GM12872 (cell line): ENCODE measurements at regions not wholly inside any gene's neighbourhood (a gene's known extent, or its start where the extent isn't known, plus 50 kb on each side); places are given as distances from the start of the nearest gene placed in this dataset.

Source experiments
- CTCF ChIP-seq: IDR thresholded peaks from 3 replicates; pipeline ENCODE4 v1.5.1; 2011; ENCODE audit warnings: low read depth, mild to moderate bottlenecking, low read length, moderate library complexity; ENCODE audit not compliant: insufficient read depth

DNA sequence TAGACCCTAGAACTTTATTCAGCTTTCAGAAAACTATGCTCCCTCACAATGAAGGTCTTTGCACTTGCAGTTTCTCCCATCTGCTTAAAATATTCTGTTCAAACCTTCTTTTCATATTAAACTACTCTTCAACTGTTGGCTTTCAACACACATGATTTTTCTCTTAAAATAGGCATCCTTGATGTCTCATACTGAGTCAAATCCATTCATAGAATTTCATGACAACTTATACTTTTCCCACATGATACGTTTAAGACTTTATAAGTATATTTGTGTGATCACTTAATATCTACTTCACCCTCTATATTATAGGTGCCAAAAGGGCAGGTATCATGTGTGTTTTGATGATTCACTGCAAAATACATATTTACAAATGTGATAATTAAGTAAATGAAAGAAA, 412.5 kb downstream of the MMUT start:
- no peak for TF ChIP-seq CTCF

DNA sequence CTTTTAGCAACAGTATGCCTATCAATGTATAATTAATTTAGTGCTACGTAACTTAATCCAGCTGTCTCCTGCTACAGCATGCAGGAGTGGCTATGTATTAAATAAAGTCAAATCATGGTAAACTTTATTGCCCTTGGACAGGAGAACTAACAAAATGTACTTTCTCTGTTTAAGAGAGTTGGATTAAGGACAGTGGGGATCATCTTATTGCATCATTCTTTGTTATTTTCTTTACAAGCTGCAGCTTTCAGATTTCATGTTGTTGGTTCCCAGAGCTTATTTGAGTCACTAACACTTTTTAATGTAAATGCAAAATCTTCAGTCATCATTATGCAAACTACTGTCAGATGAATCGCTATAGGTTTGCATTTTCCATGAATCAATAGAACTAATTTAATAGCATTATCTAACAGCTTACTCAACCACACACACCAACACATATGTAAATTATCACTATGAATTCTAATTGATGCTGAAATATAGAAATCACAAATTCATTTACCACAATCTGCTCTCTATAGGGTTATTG, 424.7 kb downstream of the MMUT start:
- TF ChIP-seq CTCF: no peak

DNA sequence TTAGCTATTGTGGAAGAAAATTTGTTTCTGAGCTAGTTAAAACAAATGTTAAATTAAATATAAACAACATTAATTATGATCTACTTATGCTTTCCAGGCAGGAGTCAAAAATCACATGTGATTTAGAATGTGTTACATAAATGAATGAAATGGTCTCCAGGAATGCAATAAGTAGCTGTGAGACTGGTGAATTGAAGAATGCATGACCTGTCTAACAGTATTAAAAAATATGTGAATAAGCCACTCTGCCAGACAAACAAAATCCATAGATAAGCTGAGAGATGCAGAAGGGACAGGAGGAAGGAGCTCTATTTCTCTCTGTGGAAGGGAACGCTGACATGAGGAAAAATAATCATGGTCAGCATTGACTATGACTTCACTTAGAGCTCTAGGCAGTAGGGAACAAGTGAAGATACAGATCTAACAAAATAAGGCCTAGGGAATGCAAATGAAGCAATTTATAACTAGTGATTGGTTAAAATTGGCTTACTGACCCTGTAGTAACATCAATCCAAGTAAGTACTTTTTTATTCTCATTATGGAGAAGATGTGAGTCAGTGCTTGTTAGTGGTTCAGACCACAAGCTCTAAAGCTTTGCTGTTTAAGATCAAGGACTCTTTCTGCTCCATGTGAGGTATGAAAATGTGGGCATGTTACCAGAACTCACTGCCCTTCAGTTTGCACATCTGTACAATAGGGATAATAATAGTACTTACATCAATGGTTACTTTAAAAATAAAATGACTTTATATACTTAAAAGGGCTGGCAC, 432.6 kb downstream of the MMUT start:
- no peak for TF ChIP-seq CTCF

- no peak for TF ChIP-seq CTCF
Observed at GRCh38 chr6:49027644-49028043, 435.4 kb downstream of the MMUT start.

DNA sequence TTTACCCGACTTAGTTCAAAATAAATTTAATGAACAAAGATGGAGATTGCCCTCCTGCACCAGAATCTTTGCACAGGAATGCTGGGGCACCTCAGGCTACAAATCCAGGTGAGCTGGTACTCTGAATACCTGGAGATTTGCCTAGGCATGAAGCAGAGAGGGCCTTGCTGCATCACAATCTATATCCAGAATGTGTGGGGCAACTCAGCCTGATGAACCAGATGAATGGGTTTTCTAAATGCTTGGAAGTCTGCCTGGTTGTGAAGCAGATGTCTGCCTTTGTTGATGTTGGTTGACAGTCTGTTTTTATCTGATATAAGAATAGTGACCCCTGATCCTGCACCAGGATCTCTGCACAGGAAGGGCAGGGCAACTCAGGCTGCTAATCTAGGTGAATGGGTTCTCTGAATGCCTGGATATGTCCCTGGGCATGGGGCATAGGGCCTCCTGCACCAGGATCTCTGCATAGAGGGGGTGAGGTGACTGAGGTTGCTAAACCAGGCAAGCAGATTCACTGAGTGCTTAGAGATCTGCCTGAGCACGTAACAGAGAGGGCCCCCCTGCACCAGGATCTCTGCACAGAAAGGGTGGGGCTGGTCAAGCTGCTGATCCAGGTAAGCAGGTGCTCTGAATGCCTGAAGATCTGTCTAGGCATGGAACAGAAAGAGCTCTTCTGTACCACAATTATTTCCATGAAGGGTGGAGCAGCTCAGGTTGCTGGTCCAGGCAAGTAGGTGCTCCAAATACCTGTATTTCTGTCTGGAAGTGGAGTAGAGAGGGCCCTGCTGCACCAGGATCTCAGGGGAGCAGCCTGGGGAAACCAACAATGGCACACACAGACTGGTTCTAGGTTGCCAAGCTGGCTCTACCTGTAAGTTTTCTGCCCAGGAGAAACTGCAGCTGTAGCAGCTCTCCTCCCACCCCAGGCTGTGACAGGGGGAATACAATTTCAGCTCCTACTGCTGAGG, 437.5 kb downstream of the MMUT start:
- TF ChIP-seq CTCF: no peak

GRCh38 chr6:49004801-49005200, 458.3 kb downstream of the MMUT start:
- TF ChIP-seq CTCF: no peak

DNA sequence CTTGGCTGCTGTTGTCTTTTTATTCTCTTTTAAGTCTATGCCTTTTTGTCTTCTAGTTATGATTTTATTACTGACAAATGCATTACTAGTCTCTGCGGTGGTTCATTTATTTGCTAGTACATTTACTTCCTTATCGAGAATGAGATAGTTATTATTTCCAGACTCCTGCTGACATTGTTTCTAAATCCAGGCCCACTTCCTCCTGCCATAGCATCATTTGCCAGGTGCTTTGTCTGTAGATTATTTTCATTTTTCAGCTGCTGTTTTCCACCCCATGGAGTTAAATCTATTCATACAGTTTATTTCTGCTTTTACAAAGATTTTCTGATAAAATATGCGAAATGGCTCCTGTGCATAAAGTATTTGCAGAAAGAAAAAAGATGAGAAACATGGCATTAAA, 459.7 kb downstream of the MMUT start:
- TF ChIP-seq CTCF: no peak
